Breast epithelium (tissue), 4 donors: ENCODE measurements at regions not wholly inside any gene's neighbourhood (a gene's known extent, or its start where the extent isn't known, plus 50 kb on each side); places are given as distances from the start of the nearest gene placed in this dataset.

Source experiments
- DNase-seq, 2 donors: peaks; one replicate each; pipeline ENCODE4 v3.0.0-alpha.2; 2019; ENCODE audit warnings: low spot score in 2 of 2
- H3K27ac ChIP-seq, 2 donors: fragments of 200-600 bp; sonication (generic) in 1 of 2; one replicate each; pipeline ENCODE4 v1.5.1; 2016 to 2019; ENCODE audit warnings: mild to moderate bottlenecking in 1 of 2
- H3K27me3 ChIP-seq, 2 donors: fragments of 200-600 bp; sonication (generic) in 1 of 2; one replicate each; pipeline versions ENCODE4 v1.5.1 to v1.6.0; 2017 to 2019; ENCODE audit warnings: control low read depth in 1 of 2, mild to moderate bottlenecking in 1 of 2
- H3K36me3 ChIP-seq: fragments of 200-600 bp; one replicate; pipeline ENCODE4 v1.5.1; 2019
- H3K4me1 ChIP-seq, 2 donors: fragments of 200-600 bp; sonication (generic); one replicate each; pipeline ENCODE4 v1.5.1; 2016 to 2019; ENCODE audit warnings: control low read depth in 1 of 2
- H3K4me3 ChIP-seq, 3 donors: fragments of 200-600 bp; sonication (generic); 1 replicate in 2 of 3; 2 replicates in 1 of 3; pipeline ENCODE4 v1.5.1; 2016 to 2019; ENCODE audit warnings: mild to moderate bottlenecking in 3 of 3, moderate library complexity in 2 of 3
- H3K9me3 ChIP-seq, 2 donors: fragments of 200-600 bp; sonication (generic) in 1 of 2; one replicate each; pipeline ENCODE4 v1.5.1; 2016 to 2019; ENCODE audit warnings: control low read depth in 1 of 2
- POLR2A ChIP-seq: fragments of 450-650 bp; IDR thresholded peaks from one replicate; pipeline ENCODE4 v1.6.1; 2016; ENCODE audit warnings: antibody characterized with exemption, mild to moderate bottlenecking, moderate library complexity
- POLR2AphosphoS5 ChIP-seq, 3 donors: sonication (generic); formaldehyde crosslinking; IDR thresholded peaks; one replicate each; pipeline ENCODE4 v1.6.1; 2017; ENCODE audit warnings: antibody characterized with exemption in 3 of 3
- intact Hi-C: fragments of 100-400 bp; cut with DNase I; formaldehyde crosslinking; loops from one replicate; pipeline ENCODE4 v1.15.1; 2023; ENCODE audit warnings: low total_unique reads
- TF ChIP-seq, protein P1 (sequence below), 3 donors: fragments of 450-650 bp; IDR thresholded peaks; one replicate each; pipeline ENCODE4 v1.5.1; 2016 to 2017; ENCODE audit warnings: antibody characterized with exemption in 3 of 3, mild to moderate bottlenecking in 3 of 3, moderate library complexity in 3 of 3

- DNase-seq: no peak
- TF ChIP-seq, protein P1, sequence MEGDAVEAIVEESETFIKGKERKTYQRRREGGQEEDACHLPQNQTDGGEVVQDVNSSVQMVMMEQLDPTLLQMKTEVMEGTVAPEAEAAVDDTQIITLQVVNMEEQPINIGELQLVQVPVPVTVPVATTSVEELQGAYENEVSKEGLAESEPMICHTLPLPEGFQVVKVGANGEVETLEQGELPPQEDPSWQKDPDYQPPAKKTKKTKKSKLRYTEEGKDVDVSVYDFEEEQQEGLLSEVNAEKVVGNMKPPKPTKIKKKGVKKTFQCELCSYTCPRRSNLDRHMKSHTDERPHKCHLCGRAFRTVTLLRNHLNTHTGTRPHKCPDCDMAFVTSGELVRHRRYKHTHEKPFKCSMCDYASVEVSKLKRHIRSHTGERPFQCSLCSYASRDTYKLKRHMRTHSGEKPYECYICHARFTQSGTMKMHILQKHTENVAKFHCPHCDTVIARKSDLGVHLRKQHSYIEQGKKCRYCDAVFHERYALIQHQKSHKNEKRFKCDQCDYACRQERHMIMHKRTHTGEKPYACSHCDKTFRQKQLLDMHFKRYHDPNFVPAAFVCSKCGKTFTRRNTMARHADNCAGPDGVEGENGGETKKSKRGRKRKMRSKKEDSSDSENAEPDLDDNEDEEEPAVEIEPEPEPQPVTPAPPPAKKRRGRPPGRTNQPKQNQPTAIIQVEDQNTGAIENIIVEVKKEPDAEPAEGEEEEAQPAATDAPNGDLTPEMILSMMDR (IDR thresholded peaks at IDR 0.05): peak in 1 of 3 donors; percentile 21
- TF ChIP-seq POLR2AphosphoS5 (IDR thresholded peaks at IDR 0.05) (no peak), POLR2A (no peak)
- Histone ChIP-seq H3K27me3 (no peaks in the 10 kb centered on the region), H3K4me3 (no peak overlapping the region), H3K27ac (no peak overlapping the region), H3K4me1 (peaks cover 3 to 7% of the 10 kb centered on the region in 2 donors), H3K9me3 (no peaks in the 10 kb centered on the region), H3K36me3 (no peaks in the 10 kb centered on the region)
- intact Hi-C loops: no loop called here
Measured at GRCh38 chr3:107206141-107206540, 171.1 kb upstream of the CCDC54 start.

GRCh38 chr3:107206945-107207344 is 170.3 kb upstream of the CCDC54 start:
- no peaks in the 10 kb centered on the region for H3K9me3 ChIP-seq
- DNase-seq: no peak
- TF ChIP-seq POLR2A: no peak
- no peak for TF ChIP-seq POLR2AphosphoS5 (IDR thresholded peaks at IDR 0.05)
- TF ChIP-seq, protein P1 (IDR thresholded peaks at IDR 0.05): no peak
- H3K4me3 ChIP-seq: no peak overlapping the region
- H3K27me3 ChIP-seq: no peaks in the 10 kb centered on the region
- intact Hi-C loops: no loop called here
- no peaks in the 10 kb centered on the region for H3K36me3 ChIP-seq
- H3K4me1 ChIP-seq: peaks cover 3 to 7% of the 10 kb centered on the region in 2 donors
- peak overlapping the region in 1 of 2 donors; percentile 62 for H3K27ac ChIP-seq

GRCh38 chr3:107208100-107208499 is 169.1 kb upstream of the CCDC54 start:
- no peaks in the 10 kb centered on the region for H3K27me3 ChIP-seq
- TF ChIP-seq POLR2AphosphoS5 (IDR thresholded peaks at IDR 0.05) (no peak), POLR2A (no peak)
- TF ChIP-seq, protein P1 (IDR thresholded peaks at IDR 0.05): no peak
- DNase-seq: no peak
- H3K36me3 ChIP-seq: no peaks in the 10 kb centered on the region
- no peaks in the 10 kb centered on the region for H3K9me3 ChIP-seq
- H3K4me3 ChIP-seq: no peak overlapping the region
- H3K27ac ChIP-seq: peak overlapping the region; percentile 2 to 79
- H3K4me1 ChIP-seq: peaks cover 3 to 7% of the 10 kb centered on the region in 2 donors
- intact Hi-C loops: no loop called here

GRCh38 chr3:107208796-107209195 is 168.4 kb upstream of the CCDC54 start:
- Histone ChIP-seq H3K27me3 (no peaks in the 10 kb centered on the region), H3K9me3 (no peaks in the 10 kb centered on the region), H3K4me1 (peaks cover 3 to 7% of the 10 kb centered on the region in 2 donors), H3K27ac (peak overlapping the region; percentile 10 to 49), H3K36me3 (no peaks in the 10 kb centered on the region), H3K4me3 (no peak overlapping the region)
- DNase-seq: no peak
- intact Hi-C loops: no loop called here
- TF ChIP-seq, protein P1 (IDR thresholded peaks at IDR 0.05): no peak

DNA sequence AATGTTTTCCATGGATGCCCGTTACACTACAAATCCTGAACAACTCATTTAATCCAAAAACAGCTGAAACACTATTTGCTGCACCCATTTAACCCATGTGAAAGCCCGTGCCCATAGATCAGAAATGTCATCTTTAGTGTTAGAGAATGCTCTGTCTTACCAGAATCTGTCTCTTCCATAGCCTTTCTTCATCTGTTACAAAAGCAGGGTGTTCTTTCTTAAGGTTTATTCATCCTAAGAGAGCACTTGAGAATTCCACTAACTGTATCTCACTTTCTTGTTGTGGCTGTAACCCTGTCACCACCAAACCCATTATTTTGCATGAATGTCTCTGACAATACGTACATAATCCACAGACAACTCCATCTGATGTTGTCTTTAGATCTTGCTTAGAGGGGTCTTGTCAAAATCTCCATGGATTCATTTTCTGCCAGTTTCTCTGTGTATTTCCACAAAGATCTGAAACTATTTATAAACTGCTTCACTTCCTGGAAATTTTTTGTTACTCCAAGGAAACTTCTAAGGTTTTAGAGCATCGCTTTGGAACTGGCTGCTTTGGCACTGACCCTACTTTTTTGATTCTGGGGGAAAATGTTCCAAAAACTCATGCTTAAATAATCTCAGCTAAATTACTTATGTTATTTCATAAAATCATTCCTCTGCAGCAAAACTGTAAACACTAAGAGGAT is 167.8 kb upstream of the CCDC54 start:
- TF ChIP-seq POLR2A: no peak
- TF ChIP-seq POLR2AphosphoS5 (IDR thresholded peaks at IDR 0.05): no peak
- TF ChIP-seq, protein P1 (IDR thresholded peaks at IDR 0.05): no peak
- peaks cover 3 to 7% of the 10 kb centered on the region in 2 donors for H3K4me1 ChIP-seq
- no peaks in the 10 kb centered on the region for H3K36me3 ChIP-seq
- H3K9me3 ChIP-seq: no peaks in the 10 kb centered on the region
- no peak for DNase-seq
- H3K27ac ChIP-seq: peak overlapping the region; percentile 10 to 49
- intact Hi-C loops: no loop called here
- no peak overlapping the region for H3K4me3 ChIP-seq
- no peaks in the 10 kb centered on the region for H3K27me3 ChIP-seq
